ENCODE measurements at regions not wholly inside any gene's neighbourhood (a gene's known extent, or its start where the extent isn't known, plus 50 kb on each side); places are given as distances from the start of the nearest gene placed in this dataset.
"Not testable (repeated sequence)": the region's sequence is repeated elsewhere in the genome, so short reads cannot be mapped to it uniquely, and the experiment has no call there.

DNA sequence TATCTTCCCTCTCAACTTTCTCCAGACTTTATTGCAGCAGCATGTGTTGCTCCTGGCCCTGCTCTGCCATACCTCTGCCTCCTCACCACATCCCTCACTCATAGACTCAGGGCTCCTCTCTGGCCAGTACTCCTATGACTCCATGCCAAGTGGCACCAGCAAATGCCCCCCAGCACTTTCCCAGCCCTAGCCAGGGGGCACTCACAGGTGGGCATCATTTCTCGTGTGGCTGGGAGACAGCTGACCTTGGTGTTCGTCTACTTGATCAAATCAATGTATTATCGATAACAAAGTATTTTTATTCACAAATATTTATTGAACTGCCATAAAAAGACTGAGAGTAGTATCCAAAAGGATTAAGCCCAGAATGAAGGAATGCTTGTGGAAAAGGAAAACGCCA, 418.2 kb downstream of the FAM72C start:
- H3K4me3 ChIP-seq (ENCODE audit: low read depth, low read length) = no peak overlapping the region
- TF ChIP-seq CTCF (IDR thresholded peaks at IDR 0.05; ENCODE audit: borderline replicate concordance, insufficient read depth, low read depth, low read length) = no peak

DNA sequence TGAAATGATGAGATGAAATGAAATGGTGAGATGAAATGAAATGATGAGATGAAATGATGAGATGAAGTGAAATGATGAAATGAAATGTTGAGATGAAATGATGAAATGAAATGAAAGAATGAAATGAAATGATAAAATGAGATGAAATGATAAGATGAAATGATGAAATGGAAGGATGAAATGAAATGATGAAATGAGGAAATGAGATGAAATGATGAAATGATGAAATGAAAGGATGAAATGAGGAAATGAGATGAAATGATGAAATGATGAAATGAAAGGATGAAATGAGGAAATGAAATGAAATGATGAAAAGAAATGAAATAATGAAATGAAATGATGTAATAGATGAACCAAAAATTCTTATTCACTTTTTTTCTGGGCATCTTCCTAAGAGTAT, 467.1 kb downstream of the FAM72C start:
- not testable (repeated sequence) for H3K4me3 ChIP-seq (ENCODE audit: low read depth, low read length)

DNA sequence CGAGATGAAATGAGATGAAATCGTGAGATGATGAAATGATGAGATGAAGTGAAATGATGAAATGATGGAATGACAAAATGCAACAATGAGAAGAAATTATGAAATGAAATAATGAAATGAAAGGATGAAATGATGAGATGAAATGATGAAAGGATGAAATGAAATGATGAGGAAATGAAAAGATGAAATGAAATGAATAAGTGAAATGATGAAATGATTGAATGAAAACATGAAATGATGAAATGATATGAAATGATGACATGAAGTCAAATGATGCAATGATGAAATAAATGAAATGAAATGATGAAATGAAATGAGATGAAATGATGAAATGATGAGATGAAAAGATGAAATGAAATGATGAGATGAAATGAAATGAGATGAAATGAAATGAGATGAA, 467.7 kb downstream of the FAM72C start:
- not testable (repeated sequence) for H3K4me3 ChIP-seq (ENCODE audit: low read depth, low read length)

GRCh38 chr1:143503048-143503447, 468.7 kb downstream of the FAM72C start:
- H3K4me3 ChIP-seq (ENCODE audit: low read depth, low read length) = not testable (repeated sequence)

DNA sequence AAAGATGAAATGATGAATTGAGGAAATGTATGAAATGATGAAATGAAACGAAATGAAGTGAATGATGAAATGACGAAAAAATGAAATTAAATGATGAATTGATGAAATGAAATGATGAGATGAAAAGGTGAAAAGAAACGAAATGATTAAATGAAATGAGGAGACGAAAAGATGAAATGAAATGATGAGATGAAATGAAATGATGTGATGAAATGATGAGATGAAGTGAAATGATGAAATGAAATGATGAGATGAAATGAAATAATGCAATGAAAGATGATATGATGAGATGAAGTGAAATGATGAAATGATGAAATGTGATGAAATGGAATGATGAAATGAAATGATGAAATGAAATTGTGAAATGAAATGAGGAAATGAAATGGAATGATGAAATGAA, 469.7 kb downstream of the FAM72C start:
- H3K4me3 ChIP-seq (ENCODE audit: low read depth, low read length) = not testable (repeated sequence)

- not testable (repeated sequence) for H3K4me3 ChIP-seq (ENCODE audit: low read depth, low read length)
Observed at GRCh38 chr1:143498059-143498749, 473.6 kb downstream of the FAM72C start.

DNA sequence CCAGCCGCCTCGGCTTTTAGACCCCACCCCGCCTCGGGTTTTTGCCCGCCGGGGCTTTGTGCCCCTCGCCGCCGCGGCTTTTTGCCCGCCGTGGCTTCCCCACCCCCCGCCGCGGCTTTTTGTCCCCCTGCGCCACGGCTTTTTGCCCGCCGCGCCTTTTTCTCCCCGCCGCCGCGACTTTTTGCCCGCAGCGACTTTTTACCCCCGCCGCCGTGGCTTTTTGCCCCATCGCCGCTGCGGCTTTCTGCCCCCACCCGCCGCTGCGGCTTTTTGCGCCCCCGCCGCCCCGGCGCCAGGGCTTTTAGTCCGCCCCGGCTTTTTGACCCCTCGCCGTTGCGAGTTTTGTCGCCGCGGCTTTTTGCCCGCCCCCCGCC, 474.4 kb downstream of the FAM72C start:
- TF ChIP-seq CTCF (IDR thresholded peaks at IDR 0.05; ENCODE audit: borderline replicate concordance, insufficient read depth, low read depth, low read length) = no peak
- H3K4me3 ChIP-seq (ENCODE audit: low read depth, low read length) = no peak overlapping the region

DNA sequence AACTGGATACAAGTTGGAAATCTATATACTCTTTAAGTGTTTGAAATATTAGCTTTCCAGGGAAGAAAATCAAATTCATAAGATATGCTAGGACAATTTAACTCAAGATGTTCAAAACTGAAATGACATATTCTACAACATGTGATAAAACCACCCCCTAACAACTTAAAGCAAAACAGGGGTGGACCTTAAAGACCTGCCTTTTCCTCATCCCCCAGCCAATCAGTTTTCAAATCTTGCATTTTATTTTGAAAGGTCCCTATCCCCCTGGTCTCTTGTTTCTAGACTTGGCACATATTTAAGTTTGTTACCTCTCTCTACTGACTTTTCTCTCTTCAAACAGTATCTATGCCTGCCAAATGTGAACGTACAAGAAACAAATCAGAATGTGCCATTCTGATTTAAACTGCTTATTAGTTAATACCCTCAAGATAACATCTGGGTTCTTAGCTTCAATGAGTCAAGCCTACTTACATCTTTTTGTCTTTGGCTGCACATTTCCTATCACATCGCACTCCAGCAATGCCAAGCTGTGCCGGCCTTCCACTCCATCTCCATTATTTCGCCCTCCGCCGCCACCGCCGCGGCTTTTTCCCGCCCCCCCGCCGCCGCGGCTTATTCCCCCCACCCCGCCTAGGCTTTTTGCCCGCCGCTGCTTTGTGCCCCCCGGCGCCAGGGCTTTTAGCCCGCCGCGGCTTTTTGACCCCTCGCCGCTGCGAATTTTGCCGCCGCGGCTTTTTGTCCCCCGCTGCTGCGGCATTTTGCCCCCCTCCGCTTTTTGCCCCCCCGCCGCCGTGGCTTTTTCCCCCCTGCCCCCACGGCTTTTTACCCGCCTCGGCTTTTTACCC, 475.0 kb downstream of the FAM72C start:
- H3K4me3 ChIP-seq (ENCODE audit: low read depth, low read length) = not testable (repeated sequence)

Data from GM12875 (cell line).